Skeletal muscle satellite cell (primary cell): ENCODE measurements at regions not wholly inside any gene's neighbourhood (a gene's known extent, or its start where the extent isn't known, plus 50 kb on each side); places are given as distances from the start of the nearest gene placed in this dataset.

Source experiments
- H3K27me3 ChIP-seq: 2 replicates; pipeline ENCODE4 v1.7.0; 2013; ENCODE audit warnings: low read length; ENCODE audit not compliant: control insufficient read depth, insufficient read depth
- H3K36me3 ChIP-seq: 2 replicates; pipeline ENCODE4 v1.7.0; 2013; ENCODE audit warnings: mild to moderate bottlenecking, control low read depth, low read length; ENCODE audit not compliant: insufficient read depth
- H3K4me1 ChIP-seq: 2 replicates; pipeline ENCODE4 v1.7.0; 2013; ENCODE audit warnings: low read length; ENCODE audit not compliant: control insufficient read depth, insufficient read depth
- H3K4me2 ChIP-seq: 2 replicates; pipeline ENCODE4 v1.7.0; 2013; ENCODE audit warnings: mild to moderate bottlenecking, low read length
- H3K4me3 ChIP-seq: 2 replicates; pipeline ENCODE4 v1.7.0; 2013; ENCODE audit warnings: low read length
- H3K9ac ChIP-seq: 2 replicates; pipeline ENCODE4 v1.7.0; 2013; ENCODE audit warnings: mild to moderate bottlenecking, low read depth, low read length, moderate library complexity
- H3K9me3 ChIP-seq: replicated peaks from 2 replicates; pipeline ENCODE4 v1.7.0; 2013; ENCODE audit warnings: mild to moderate bottlenecking, control low read depth, low read length

DNA sequence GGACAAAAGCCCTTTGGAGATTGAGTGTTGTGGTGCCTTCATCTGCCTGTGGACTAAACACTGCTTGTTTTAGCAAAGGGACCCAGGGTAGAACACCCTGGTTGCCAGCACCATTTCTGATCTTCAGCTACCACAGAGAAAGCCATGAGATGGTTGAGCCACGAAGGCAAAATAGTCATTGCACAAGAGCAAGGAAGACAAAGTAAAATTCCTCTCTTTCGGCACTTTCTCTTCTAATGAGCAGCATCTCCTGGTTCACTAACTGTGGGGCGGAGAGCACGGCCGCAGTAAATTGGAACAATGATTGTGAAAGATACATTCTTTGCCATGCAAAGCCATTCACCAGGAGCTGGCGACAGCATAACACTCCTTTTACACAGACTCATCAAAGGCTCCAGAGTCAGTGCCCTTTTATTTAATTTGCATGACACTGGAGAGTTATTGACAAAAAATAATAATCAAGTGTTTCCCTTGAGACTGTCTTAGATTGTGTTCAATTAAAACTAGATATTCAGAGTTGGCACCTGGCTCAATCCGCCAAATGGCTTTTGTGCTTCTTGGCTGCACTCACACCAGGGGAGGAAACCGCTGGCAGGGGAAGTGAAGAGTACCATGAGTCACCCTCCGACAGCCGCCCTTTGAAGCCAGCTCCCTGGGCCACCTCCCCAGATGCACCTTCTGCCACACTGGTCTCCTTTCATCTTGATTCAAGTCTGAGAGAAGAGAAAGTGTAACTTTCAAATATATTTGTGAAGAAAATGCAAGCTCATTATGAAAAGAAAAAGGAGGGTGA lies 100.5 kb upstream of the MEIS1 start:
- no peak overlapping the region for H3K4me2 ChIP-seq
- H3K4me1 ChIP-seq = no peaks in the 10 kb centered on the region
- no peak overlapping the region for H3K4me3 ChIP-seq
- no peaks in the 10 kb centered on the region for H3K36me3 ChIP-seq
- H3K9me3 ChIP-seq = no peaks in the 10 kb centered on the region
- no peak overlapping the region for H3K9ac ChIP-seq
- H3K27me3 ChIP-seq = no peaks in the 10 kb centered on the region

DNA sequence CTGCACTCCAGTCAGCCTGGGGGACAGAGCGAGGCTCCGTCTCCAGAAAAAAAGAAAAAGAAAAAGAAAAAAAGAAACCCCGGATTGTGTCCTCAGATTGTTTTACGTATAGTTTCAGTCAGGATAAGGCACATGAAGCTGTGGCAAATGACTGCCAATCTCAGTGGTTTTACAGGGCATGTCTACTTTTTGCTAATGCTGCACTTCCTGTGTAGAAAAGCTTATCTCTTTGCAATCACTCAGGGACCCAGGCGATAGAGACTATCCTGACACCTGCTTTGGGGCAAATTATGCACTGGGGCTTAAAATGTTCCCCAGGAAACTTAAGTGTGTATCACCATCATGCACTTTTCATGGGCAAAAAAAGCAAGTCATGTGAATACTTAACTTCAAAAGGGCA lies 103.7 kb upstream of the MEIS1 start:
- H3K4me1 ChIP-seq = no peaks in the 10 kb centered on the region
- H3K9me3 ChIP-seq = no peaks in the 10 kb centered on the region
- no peaks in the 10 kb centered on the region for H3K36me3 ChIP-seq
- H3K4me3 ChIP-seq = no peak overlapping the region
- H3K9ac ChIP-seq = no peak overlapping the region
- H3K4me2 ChIP-seq = no peak overlapping the region
- peaks cover 12% of the 10 kb centered on the region for H3K27me3 ChIP-seq

DNA sequence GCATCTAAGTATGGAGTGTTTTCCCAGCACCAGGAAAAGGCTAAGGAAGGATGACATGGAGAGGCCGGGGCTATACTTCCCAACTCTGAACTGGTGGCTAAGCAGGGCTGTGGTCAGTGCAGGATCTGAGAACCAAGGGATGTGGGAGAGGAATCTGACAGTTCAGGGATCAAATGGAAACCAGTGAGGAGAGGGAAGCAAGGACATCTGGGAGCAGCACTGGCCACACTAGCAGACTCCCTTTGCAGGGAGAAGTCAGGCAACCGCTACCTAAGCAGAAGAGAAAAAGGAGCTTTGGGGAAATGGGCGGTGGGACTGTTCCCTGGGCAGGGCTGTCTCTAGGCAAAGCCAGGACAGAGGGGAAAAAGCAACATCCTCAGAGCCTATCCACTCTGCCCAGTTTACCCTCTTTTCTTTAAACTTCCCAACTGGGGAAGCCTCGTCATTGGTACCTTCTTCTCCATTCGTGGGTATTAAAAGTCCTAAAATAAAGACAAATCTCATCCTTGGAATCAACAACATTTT lies 105.8 kb upstream of the MEIS1 start:
- Histone ChIP-seq H3K9me3 (no peaks in the 10 kb centered on the region), H3K27me3 (peaks cover 17% of the 10 kb centered on the region), H3K4me2 (no peak overlapping the region)

DNA sequence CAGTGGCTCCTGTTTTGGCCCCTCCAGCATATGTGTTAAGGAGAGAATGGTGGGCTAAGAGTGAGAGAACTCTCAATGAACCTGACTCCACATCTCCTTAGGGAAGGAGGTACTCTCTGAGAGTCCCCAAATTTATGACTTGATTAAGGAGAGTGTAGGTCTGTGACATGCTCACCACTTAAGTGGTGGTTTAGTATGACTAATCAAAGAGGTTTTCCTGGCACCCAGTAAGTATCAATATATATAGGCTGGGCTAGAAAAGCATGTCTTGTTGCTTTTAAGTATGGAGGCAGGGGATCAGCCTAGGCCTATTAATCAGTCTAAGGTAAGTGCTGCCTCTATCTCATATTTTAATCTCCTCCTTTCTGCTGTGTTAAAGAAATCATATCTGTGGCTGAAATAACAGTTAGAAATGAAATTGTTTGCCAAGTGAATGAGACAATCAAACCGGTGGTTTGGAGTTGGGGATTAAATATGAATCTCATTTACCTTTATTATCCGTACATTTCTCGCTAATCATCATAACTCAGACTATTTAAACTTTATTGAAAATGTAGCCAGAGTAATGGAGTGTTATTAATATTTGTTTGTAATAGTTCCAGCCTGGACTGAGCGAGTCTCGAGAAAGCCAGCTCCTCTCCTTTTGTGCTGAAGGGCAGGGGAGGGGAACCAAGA lies 107.7 kb upstream of the MEIS1 start:
- Histone ChIP-seq H3K27me3 (peaks cover 26% of the 10 kb centered on the region), H3K4me2 (no peak overlapping the region), H3K4me1 (no peaks in the 10 kb centered on the region), H3K9me3 (no peaks in the 10 kb centered on the region), H3K9ac (no peak overlapping the region), H3K4me3 (no peak overlapping the region), H3K36me3 (no peaks in the 10 kb centered on the region)

More for the DNA sequence above, 105.8 kb upstream of the MEIS1 start:
- Histone ChIP-seq H3K4me3 (no peak overlapping the region), H3K36me3 (no peaks in the 10 kb centered on the region), H3K9ac (no peak overlapping the region), H3K4me1 (no peaks in the 10 kb centered on the region)

DNA sequence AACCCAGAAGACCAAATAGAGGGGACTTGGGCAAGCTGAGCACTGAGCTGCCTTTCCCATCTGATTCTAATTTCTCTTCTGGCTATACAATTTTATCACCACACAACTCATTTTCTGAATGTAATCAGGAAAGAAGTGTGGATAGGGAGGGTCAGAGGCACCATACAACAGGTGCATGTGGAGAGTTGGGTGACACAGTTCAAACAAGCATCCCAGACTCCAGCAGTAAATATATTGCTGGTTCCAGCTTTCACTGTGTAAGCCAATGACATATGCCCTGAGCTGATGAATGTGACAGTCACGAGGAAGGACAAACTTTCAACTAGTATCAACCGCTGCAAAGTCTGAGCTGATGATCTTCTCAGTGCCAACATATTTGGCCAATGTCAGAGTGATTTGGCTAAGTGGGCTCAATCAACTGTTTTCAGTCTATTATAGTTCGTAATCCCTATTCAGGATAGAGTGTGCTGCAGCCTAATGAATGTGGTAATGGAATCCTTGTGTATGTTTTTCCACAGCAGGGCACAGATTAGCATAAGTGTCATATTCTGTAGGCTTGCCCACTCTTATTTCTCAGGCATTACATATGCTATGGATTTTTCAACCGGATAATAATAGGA lies 109.9 kb upstream of the MEIS1 start:
- no peak overlapping the region for H3K4me2 ChIP-seq
- H3K9ac ChIP-seq = no peak overlapping the region
- no peaks in the 10 kb centered on the region for H3K36me3 ChIP-seq
- no peaks in the 10 kb centered on the region for H3K9me3 ChIP-seq
- H3K4me3 ChIP-seq = no peak overlapping the region
- H3K4me1 ChIP-seq = no peaks in the 10 kb centered on the region
- H3K27me3 ChIP-seq = peaks cover 26% of the 10 kb centered on the region

GRCh38 chr2:66324356-66324755 lies 110.6 kb upstream of the MEIS1 start:
- no peaks in the 10 kb centered on the region for H3K4me1 ChIP-seq
- no peaks in the 10 kb centered on the region for H3K36me3 ChIP-seq
- no peak overlapping the region for H3K9ac ChIP-seq
- H3K9me3 ChIP-seq = no peaks in the 10 kb centered on the region
- H3K4me2 ChIP-seq = no peak overlapping the region
- no peak overlapping the region for H3K4me3 ChIP-seq
- H3K27me3 ChIP-seq = peaks cover 26% of the 10 kb centered on the region

GRCh38 chr2:66323406-66323805 lies 111.5 kb upstream of the MEIS1 start:
- H3K9me3 ChIP-seq = no peaks in the 10 kb centered on the region
- no peak overlapping the region for H3K4me2 ChIP-seq
- H3K4me1 ChIP-seq = no peaks in the 10 kb centered on the region
- no peak overlapping the region for H3K9ac ChIP-seq
- no peak overlapping the region for H3K4me3 ChIP-seq
- no peaks in the 10 kb centered on the region for H3K36me3 ChIP-seq
- peaks cover 18% of the 10 kb centered on the region for H3K27me3 ChIP-seq

- peaks cover 17% of the 10 kb centered on the region for H3K27me3 ChIP-seq
- H3K9me3 ChIP-seq = no peaks in the 10 kb centered on the region
- H3K4me1 ChIP-seq = no peaks in the 10 kb centered on the region
- H3K9ac ChIP-seq = no peak overlapping the region
- no peak overlapping the region for H3K4me3 ChIP-seq
- no peaks in the 10 kb centered on the region for H3K36me3 ChIP-seq
- H3K4me2 ChIP-seq = no peak overlapping the region
These were observed 112.2 kb upstream of the MEIS1 start for GRCh38 chr2:66322506-66323260.

GRCh38 chr2:66318009-66318561 lies 116.8 kb upstream of the MEIS1 start:
- H3K4me3 ChIP-seq = no peak overlapping the region
- H3K4me2 ChIP-seq = no peak overlapping the region
- no peaks in the 10 kb centered on the region for H3K9me3 ChIP-seq
- H3K9ac ChIP-seq = no peak overlapping the region
- no peaks in the 10 kb centered on the region for H3K4me1 ChIP-seq
- H3K36me3 ChIP-seq = no peaks in the 10 kb centered on the region
- H3K27me3 ChIP-seq = peaks cover 4% of the 10 kb centered on the region

GRCh38 chr2:66317268-66317890 lies 117.5 kb upstream of the MEIS1 start:
- Histone ChIP-seq H3K9me3 (no peaks in the 10 kb centered on the region), H3K4me1 (no peaks in the 10 kb centered on the region), H3K27me3 (no peaks in the 10 kb centered on the region), H3K4me3 (no peak overlapping the region), H3K4me2 (no peak overlapping the region), H3K9ac (no peak overlapping the region), H3K36me3 (no peaks in the 10 kb centered on the region)
